HK-2 (cell line): ENCODE measurements at regions not wholly inside any gene's neighbourhood (a gene's known extent, or its start where the extent isn't known, plus 50 kb on each side); places are given as distances from the start of the nearest gene placed in this dataset.
A peak's percentile ranks its signal among the peaks of the same experiment; 100 is the strongest.
"Not testable (repeated sequence)": the region's sequence is repeated elsewhere in the genome, so short reads cannot be mapped to it uniquely, and the experiment has no call there.

Experiments used
- DNase-seq: peaks from one replicate; pipeline ENCODE4 v3.0.0-alpha.2; 2018; ENCODE audit not compliant: unreplicated experiment

GRCh38 chr7:94173436-94173835 is 169.3 kb upstream of the BET1 start:
- DNase-seq = no peak

GRCh38 chr7:94174375-94174774 is 170.2 kb upstream of the BET1 start:
- no peak for DNase-seq

GRCh38 chr7:94174956-94175355 is 170.8 kb upstream of the BET1 start:
- DNase-seq = no peak

GRCh38 chr7:94176694-94177200 is 172.6 kb upstream of the BET1 start:
- DNase-seq = no peak

- no peak for DNase-seq
Measured at GRCh38 chr7:94177441-94177840, 173.3 kb upstream of the BET1 start.

GRCh38 chr7:94178230-94178629 is 174.1 kb upstream of the BET1 start:
- no peak for DNase-seq

- DNase-seq = no peak
Measured at GRCh38 chr7:94179466-94179865, 175.3 kb upstream of the BET1 start.

GRCh38 chr7:94182066-94182465 is 177.9 kb upstream of the BET1 start:
- DNase-seq = peak; percentile 17

- no peak for DNase-seq
Measured at GRCh38 chr7:94182721-94183120, 178.6 kb upstream of the BET1 start.

- DNase-seq = peak; percentile 54
Measured at GRCh38 chr7:94183289-94183749, 179.2 kb upstream of the BET1 start.

GRCh38 chr7:94183891-94184290 is 179.7 kb upstream of the BET1 start:
- DNase-seq = no peak

GRCh38 chr7:94188350-94188749 is 184.2 kb upstream of the BET1 start:
- DNase-seq = no peak

- DNase-seq = peak; percentile 42
Measured at GRCh38 chr7:94190599-94191061, 186.5 kb upstream of the BET1 start.

GRCh38 chr7:94194426-94194825 is 190.3 kb upstream of the BET1 start:
- not testable (repeated sequence) for DNase-seq

- no peak for DNase-seq
Measured at GRCh38 chr7:94195201-94195600, 191.0 kb upstream of the BET1 start.

GRCh38 chr7:94195813-94196212 is 191.7 kb upstream of the BET1 start:
- DNase-seq = no peak

GRCh38 chr7:94205529-94205928 is 189.2 kb upstream of the COL1A2 start:
- no peak for DNase-seq

- DNase-seq = no peak
Measured at GRCh38 chr7:94206295-94206694, 188.4 kb upstream of the COL1A2 start.

- DNase-seq = no peak
Measured at GRCh38 chr7:94212160-94212559, 182.5 kb upstream of the COL1A2 start.

- no peak for DNase-seq
Measured at GRCh38 chr7:94216944-94217461, 177.7 kb upstream of the COL1A2 start.

- DNase-seq = no peak
Measured at GRCh38 chr7:94217766-94218165, 176.9 kb upstream of the COL1A2 start.

GRCh38 chr7:94222516-94222915 is 172.2 kb upstream of the COL1A2 start:
- DNase-seq = no peak

GRCh38 chr7:94223375-94224084 is 171.2 kb upstream of the COL1A2 start:
- peak; percentile 17 for DNase-seq
